GM19023 (cell line): ENCODE measurements at regions not wholly inside any gene's neighbourhood (a gene's known extent, or its start where the extent isn't known, plus 50 kb on each side); places are given as distances from the start of the nearest gene placed in this dataset.

Source experiments
- ATAC-seq: cut with Tn5 transposase; IDR thresholded peaks from one replicate; pipeline ENCODE4 v1.9.1; 2021; ENCODE audit warnings: mild to moderate bottlenecking, moderate library complexity; ENCODE audit not compliant: unreplicated experiment

- no peak for ATAC-seq
These were observed 56.3 kb downstream of the SCG2 start for GRCh38 chr2:223545830-223546229.
